CD14-positive monocyte (primary cell): ENCODE measurements at regions not wholly inside any gene's neighbourhood (a gene's known extent, or its start where the extent isn't known, plus 50 kb on each side); places are given as distances from the start of the nearest gene placed in this dataset.

Experiments used
- DNase-seq, 3 donors: peaks; one replicate each; pipeline ENCODE4 v3.0.0-alpha.2; 2011 to 2022
- H2AFZ ChIP-seq: 2 replicates; pipeline ENCODE4 v1.6.0; 2012; ENCODE audit warnings: mild to moderate bottlenecking, low read depth, low read length, inconsistent platforms; ENCODE audit not compliant: insufficient read depth, poor library complexity, severe bottlenecking
- H3K27ac ChIP-seq, 2 donors: 1 replicate in 1 of 2; 2 replicates in 1 of 2; pipeline ENCODE4 v1.5.1; 2012 to 2013; ENCODE audit warnings: low read length in 2 of 2, control low read depth in 1 of 2, inconsistent platforms in 1 of 2, low read depth in 1 of 2, mild to moderate bottlenecking in 1 of 2
- H3K27me3 ChIP-seq, 2 donors: one replicate each; pipeline versions ENCODE4 v1.6.0 to v1.6.1; 2011 to 2013; ENCODE audit warnings: low read length in 2 of 2; ENCODE audit not compliant: control insufficient read depth in 2 of 2, insufficient read depth in 2 of 2
- H3K36me3 ChIP-seq, 2 donors: replicated peaks in 1 of 2; 1 replicate in 1 of 2; 2 replicates in 1 of 2; pipeline versions ENCODE4 v1.5.1 to v1.6.1; 2012 to 2013; ENCODE audit warnings: low read length in 2 of 2, control low read depth in 1 of 2, inconsistent platforms in 1 of 2, mild to moderate bottlenecking in 1 of 2; ENCODE audit not compliant: insufficient read depth in 2 of 2, control insufficient read depth in 1 of 2
- H3K4me1 ChIP-seq, 2 donors: 1 replicate in 1 of 2; 2 replicates in 1 of 2; pipeline versions ENCODE4 v1.5.1 to v1.6.1; 2012 to 2013; ENCODE audit warnings: low read length in 2 of 2, control low read depth in 1 of 2, inconsistent platforms in 1 of 2, mild to moderate bottlenecking in 1 of 2, moderate library complexity in 1 of 2; ENCODE audit not compliant: insufficient read depth in 2 of 2, control insufficient read depth in 1 of 2
- H3K4me2 ChIP-seq: replicated peaks from 2 replicates; pipeline ENCODE3; 2012; ENCODE audit warnings: low read length, moderate library complexity, mild to moderate bottlenecking; ENCODE audit not compliant: poor library complexity, severe bottlenecking; ENCODE audit errors: extremely low read depth
- H3K4me3 ChIP-seq, 3 experiments: fragments of 200-600 bp in 1 of 3; sonication (generic) in 1 of 3; replicated peaks in 1 of 3; 1 replicate in 2 of 3; 2 replicates in 1 of 3; pipeline ENCODE4 v1.5.1; 2011 to 2013; ENCODE audit warnings: low read length in 3 of 3, mild to moderate bottlenecking in 3 of 3, control low read depth in 2 of 3, low read depth in 2 of 3, inconsistent platforms in 1 of 3, moderate library complexity in 1 of 3
- H3K79me2 ChIP-seq: 2 replicates; pipeline ENCODE4 v1.6.0; 2012; ENCODE audit warnings: mild to moderate bottlenecking, control low read depth, inconsistent platforms, low read length, moderate library complexity; ENCODE audit not compliant: insufficient read depth
- H3K9ac ChIP-seq: 2 replicates; pipeline ENCODE4 v1.6.0; 2017; ENCODE audit warnings: low read length, mild to moderate bottlenecking; ENCODE audit not compliant: insufficient read depth, poor library complexity, severe bottlenecking
- H3K9me3 ChIP-seq, 2 donors: replicated peaks in 1 of 2; 1 replicate in 1 of 2; 2 replicates in 1 of 2; pipeline versions ENCODE4 v1.5.1 to v1.6.1; 2012 to 2013; ENCODE audit warnings: low read length in 2 of 2, control low read depth in 1 of 2; ENCODE audit not compliant: control insufficient read depth in 1 of 2, insufficient read depth in 1 of 2
- H4K20me1 ChIP-seq: 2 replicates; pipeline ENCODE4 v1.6.0; 2012; ENCODE audit warnings: mild to moderate bottlenecking, low read length, control low read depth, moderate library complexity; ENCODE audit not compliant: insufficient read depth
- H3K27ac Mint-ChIP-seq, 7 donors: one replicate each; pipeline ENCODE4 v1.8.0; 2020; ENCODE audit warnings: mild to moderate bottlenecking in 7 of 7, mixed read lengths in 7 of 7, moderate library complexity in 6 of 7, inconsistent platforms in 2 of 7
- H3K27me3 Mint-ChIP-seq, 3 donors: one replicate each; pipeline ENCODE4 v1.8.0; 2021 to 2022; ENCODE audit warnings: low read depth in 3 of 3, mild to moderate bottlenecking in 3 of 3, mixed read lengths in 3 of 3, moderate library complexity in 3 of 3, inconsistent platforms in 1 of 3
- H3K36me3 Mint-ChIP-seq, 2 donors: one replicate each; pipeline ENCODE4 v1.8.0; 2020; ENCODE audit warnings: mixed read lengths in 2 of 2, inconsistent platforms in 1 of 2, mild to moderate bottlenecking in 1 of 2
- H3K4me1 Mint-ChIP-seq: one replicate; pipeline ENCODE4 v1.8.0; 2020; ENCODE audit warnings: mild to moderate bottlenecking, mixed read lengths
- H3K4me3 Mint-ChIP-seq, 2 donors: one replicate each; pipeline ENCODE4 v1.8.0; 2020; ENCODE audit warnings: mild to moderate bottlenecking in 2 of 2, mixed read lengths in 2 of 2, moderate library complexity in 1 of 2
- H3K9me3 Mint-ChIP-seq, 7 donors: one replicate each; pipeline ENCODE4 v1.8.0; 2020 to 2022; ENCODE audit warnings: mixed read lengths in 7 of 7, mild to moderate bottlenecking in 6 of 7, moderate library complexity in 6 of 7, inconsistent platforms in 2 of 7
- WGBS: methylation state at CpG from one replicate; pipeline ENCODE4 v1.1.5; 2013; ENCODE audit warnings: missing lambda C conversion rate; ENCODE audit not compliant: insufficient coverage; 5-methylcytosine and 5-hydroxymethylcytosine counted together
- intact Hi-C, 2 donors: fragments of 100-400 bp; cut with micrococcal nuclease; formaldehyde crosslinking; loops; one replicate each; pipeline versions ENCODE4 v1.15.0 to v1.15.1; 2023
- TF ChIP-seq, protein P1 (sequence below): fragments of 200-600 bp; IDR thresholded peaks from one replicate; pipeline ENCODE4 v1.8.0; 2022; ENCODE audit warnings: antibody characterized with exemption, mild to moderate bottlenecking

DNA sequence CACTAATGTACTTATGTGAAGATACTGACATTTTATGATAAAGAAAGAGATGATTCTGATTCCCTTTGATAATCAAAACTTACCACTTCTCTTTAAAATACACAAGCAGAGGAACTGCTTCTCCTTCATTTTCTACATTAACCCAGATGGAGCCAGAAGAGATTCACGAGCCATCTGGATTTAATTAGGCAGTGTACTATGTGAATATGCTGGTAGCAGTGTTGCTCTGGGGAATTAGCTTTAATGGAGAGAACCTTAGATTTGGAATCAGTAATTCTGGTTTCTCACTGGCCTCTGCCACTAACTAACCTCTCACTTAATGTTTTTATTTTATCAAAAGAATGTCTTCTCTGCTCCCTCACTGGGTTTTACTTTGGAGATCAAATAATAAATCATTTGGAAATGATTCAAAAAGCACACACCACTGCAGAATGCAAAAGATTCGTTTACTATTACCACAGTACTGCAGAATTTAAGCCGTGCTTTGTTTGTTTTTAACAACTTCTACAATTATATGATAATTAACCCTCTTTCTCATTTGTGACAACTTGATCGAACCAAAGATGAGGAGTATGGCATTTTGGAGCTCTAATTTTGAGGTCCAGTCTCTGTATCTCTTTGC, 77.5 kb upstream of the PHYHIPL start:
- H2AFZ ChIP-seq: no peak overlapping the region
- H3K4me2 ChIP-seq: no peak overlapping the region
- H3K36me3 ChIP-seq: no peaks in the 10 kb centered on the region
- Mint-ChIP-seq H3K27ac (no peak overlapping the region), H3K9me3 (peaks cover 0 to 3% (median 0%) of the 10 kb centered on the region in 7 donors), H3K4me3 (no peak overlapping the region), H3K4me1 (no peaks in the 10 kb centered on the region), H3K27me3 (no peaks in the 10 kb centered on the region), H3K36me3 (no peaks in the 10 kb centered on the region)
- no CpG with 5 or more reads among the region's 4 CpGs for WGBS
- no peak overlapping the region for H3K4me3 ChIP-seq
- H4K20me1 ChIP-seq: no peaks in the 10 kb centered on the region
- no peaks in the 10 kb centered on the region for H3K4me1 ChIP-seq
- no peak overlapping the region for H3K9ac ChIP-seq
- TF ChIP-seq, protein P1, sequence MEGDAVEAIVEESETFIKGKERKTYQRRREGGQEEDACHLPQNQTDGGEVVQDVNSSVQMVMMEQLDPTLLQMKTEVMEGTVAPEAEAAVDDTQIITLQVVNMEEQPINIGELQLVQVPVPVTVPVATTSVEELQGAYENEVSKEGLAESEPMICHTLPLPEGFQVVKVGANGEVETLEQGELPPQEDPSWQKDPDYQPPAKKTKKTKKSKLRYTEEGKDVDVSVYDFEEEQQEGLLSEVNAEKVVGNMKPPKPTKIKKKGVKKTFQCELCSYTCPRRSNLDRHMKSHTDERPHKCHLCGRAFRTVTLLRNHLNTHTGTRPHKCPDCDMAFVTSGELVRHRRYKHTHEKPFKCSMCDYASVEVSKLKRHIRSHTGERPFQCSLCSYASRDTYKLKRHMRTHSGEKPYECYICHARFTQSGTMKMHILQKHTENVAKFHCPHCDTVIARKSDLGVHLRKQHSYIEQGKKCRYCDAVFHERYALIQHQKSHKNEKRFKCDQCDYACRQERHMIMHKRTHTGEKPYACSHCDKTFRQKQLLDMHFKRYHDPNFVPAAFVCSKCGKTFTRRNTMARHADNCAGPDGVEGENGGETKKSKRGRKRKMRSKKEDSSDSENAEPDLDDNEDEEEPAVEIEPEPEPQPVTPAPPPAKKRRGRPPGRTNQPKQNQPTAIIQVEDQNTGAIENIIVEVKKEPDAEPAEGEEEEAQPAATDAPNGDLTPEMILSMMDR: no peak
- H3K27ac ChIP-seq: no peak overlapping the region
- no peaks in the 10 kb centered on the region for H3K79me2 ChIP-seq
- H3K9me3 ChIP-seq: no peaks in the 10 kb centered on the region
- intact Hi-C loops: no loop called here
- no peaks in the 10 kb centered on the region for H3K27me3 ChIP-seq
- DNase-seq: no peak

DNA sequence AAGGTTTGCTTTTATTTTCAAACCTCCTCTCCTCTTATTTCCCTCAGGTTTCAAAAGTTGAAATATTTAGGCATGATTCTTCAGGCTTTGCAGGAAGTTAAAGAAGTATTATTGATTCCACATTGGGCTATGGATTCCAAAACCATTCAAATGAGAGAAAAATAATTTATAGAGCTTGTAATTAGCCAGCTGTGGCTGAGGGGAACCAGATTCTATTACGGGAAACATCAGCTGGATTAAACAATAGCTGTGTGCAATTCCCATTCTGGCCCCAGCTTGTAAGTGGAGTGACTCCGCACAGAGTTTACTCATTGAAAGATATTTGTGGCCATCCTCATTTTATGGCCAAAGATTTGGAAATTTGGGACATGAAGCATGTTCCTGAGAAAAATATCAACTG, 77.0 kb upstream of the PHYHIPL start:
- intact Hi-C loops: no loop called here
- Histone ChIP-seq H3K9me3 (no peaks in the 10 kb centered on the region), H3K27me3 (no peaks in the 10 kb centered on the region), H3K4me2 (no peak overlapping the region), H4K20me1 (no peaks in the 10 kb centered on the region), H3K36me3 (no peaks in the 10 kb centered on the region), H3K79me2 (no peaks in the 10 kb centered on the region), H3K27ac (no peak overlapping the region), H2AFZ (no peak overlapping the region), H3K4me3 (no peak overlapping the region), H3K9ac (no peak overlapping the region), H3K4me1 (no peaks in the 10 kb centered on the region)
- Mint-ChIP-seq H3K9me3 (peaks cover 0 to 3% (median 0%) of the 10 kb centered on the region in 7 donors), H3K27me3 (no peaks in the 10 kb centered on the region), H3K4me3 (no peak overlapping the region), H3K36me3 (no peaks in the 10 kb centered on the region), H3K4me1 (no peaks in the 10 kb centered on the region), H3K27ac (no peak overlapping the region)
- no peak for DNase-seq
- TF ChIP-seq, protein P1: no peak
- 63% methylated on average over 2 of the region's 2 CpGs for WGBS
